Mesothelial cell of epicardium (in vitro differentiated cells): ENCODE measurements at regions not wholly inside any gene's neighbourhood (a gene's known extent, or its start where the extent isn't known, plus 50 kb on each side); places are given as distances from the start of the nearest gene placed in this dataset.

Experiments
- DNase-seq, 2 experiments: peaks; one replicate each; pipeline ENCODE4 v3.0.0; 2021; ENCODE audit warnings: low spot score in 2 of 2; ENCODE audit not compliant: unreplicated experiment in 2 of 2
- H3K27ac Mint-ChIP-seq: 2 replicates; pipeline ENCODE4 v1.8.0; 2021; ENCODE audit warnings: mixed read lengths
- H3K27me3 Mint-ChIP-seq: 2 replicates; pipeline ENCODE4 v1.8.0; 2021; ENCODE audit warnings: low read depth, mixed read lengths
- H3K36me3 Mint-ChIP-seq: 2 replicates; pipeline ENCODE4 v1.8.0; 2021; ENCODE audit warnings: mixed read lengths
- H3K4me1 Mint-ChIP-seq: 2 replicates; pipeline ENCODE4 v1.8.0; 2021; ENCODE audit warnings: mixed read lengths
- H3K4me3 Mint-ChIP-seq: 2 replicates; pipeline ENCODE4 v1.8.0; 2021; ENCODE audit warnings: mild to moderate bottlenecking, moderate library complexity, mixed read lengths
- H3K9me3 Mint-ChIP-seq: 2 replicates; pipeline ENCODE4 v1.8.0; 2021; ENCODE audit warnings: mixed read lengths
- CTCF ChIP-seq: fragments of 200-600 bp; sonication (generic); IDR thresholded peaks from one replicate; pipeline ENCODE4 v1.5.0; 2021; ENCODE audit warnings: antibody characterized with exemption; ENCODE audit not compliant: unreplicated experiment

- Mint-ChIP-seq H3K4me1 (peaks cover 5% of the 10 kb centered on the region), H3K27ac (no peak overlapping the region), H3K27me3 (peaks cover 22% of the 10 kb centered on the region), H3K9me3 (no peaks in the 10 kb centered on the region), H3K4me3 (no peak overlapping the region), H3K36me3 (no peaks in the 10 kb centered on the region)
- no peak for DNase-seq
- no peak for TF ChIP-seq CTCF
Measured at GRCh38 chr14:22463763-22464173, 125.3 kb downstream of the DAD1 start.

- no peaks in the 10 kb centered on the region for H3K9me3 Mint-ChIP-seq
- H3K4me3 Mint-ChIP-seq, result no peak overlapping the region
Measured at GRCh38 chr14:22462923-22463322, 126.1 kb downstream of the DAD1 start.

GRCh38 chr14:22460461-22461195, 128.4 kb downstream of the DAD1 start:
- Mint-ChIP-seq H3K36me3 (no peaks in the 10 kb centered on the region), H3K4me3 (no peak overlapping the region), H3K4me1 (peaks cover 5% of the 10 kb centered on the region), H3K9me3 (no peaks in the 10 kb centered on the region), H3K27me3 (peaks cover 49% of the 10 kb centered on the region), H3K27ac (no peak overlapping the region)
- no peak for TF ChIP-seq CTCF
- no peak for DNase-seq

More at GRCh38 chr14:22462923-22463322, 126.1 kb downstream of the DAD1 start:
- Mint-ChIP-seq H3K27me3 (peaks cover 31% of the 10 kb centered on the region), H3K36me3 (no peaks in the 10 kb centered on the region), H3K27ac (no peak overlapping the region), H3K4me1 (peaks cover 5% of the 10 kb centered on the region)
- no peak for TF ChIP-seq CTCF
- no peak for DNase-seq

- Mint-ChIP-seq H3K27me3 (peaks cover 54% of the 10 kb centered on the region), H3K4me1 (peaks cover 5% of the 10 kb centered on the region), H3K36me3 (no peaks in the 10 kb centered on the region), H3K4me3 (no peak overlapping the region), H3K9me3 (peaks cover 4% of the 10 kb centered on the region), H3K27ac (no peak overlapping the region)
- no peak for DNase-seq
- TF ChIP-seq CTCF, result no peak
Measured at GRCh38 chr14:22458737-22459136, 130.3 kb downstream of the DAD1 start.

GRCh38 chr14:22456998-22457594, 131.9 kb downstream of the DAD1 start:
- Mint-ChIP-seq H3K4me3 (no peak overlapping the region), H3K27ac (no peak overlapping the region), H3K27me3 (peaks cover 66% of the 10 kb centered on the region), H3K36me3 (no peaks in the 10 kb centered on the region), H3K4me1 (peaks cover 5% of the 10 kb centered on the region), H3K9me3 (peaks cover 4% of the 10 kb centered on the region)
- no peak for TF ChIP-seq CTCF
- DNase-seq, result no peak
